ENCODE measurements at regions not wholly inside any gene's neighbourhood (a gene's known extent, or its start where the extent isn't known, plus 50 kb on each side); places are given as distances from the start of the nearest gene placed in this dataset.

DNA sequence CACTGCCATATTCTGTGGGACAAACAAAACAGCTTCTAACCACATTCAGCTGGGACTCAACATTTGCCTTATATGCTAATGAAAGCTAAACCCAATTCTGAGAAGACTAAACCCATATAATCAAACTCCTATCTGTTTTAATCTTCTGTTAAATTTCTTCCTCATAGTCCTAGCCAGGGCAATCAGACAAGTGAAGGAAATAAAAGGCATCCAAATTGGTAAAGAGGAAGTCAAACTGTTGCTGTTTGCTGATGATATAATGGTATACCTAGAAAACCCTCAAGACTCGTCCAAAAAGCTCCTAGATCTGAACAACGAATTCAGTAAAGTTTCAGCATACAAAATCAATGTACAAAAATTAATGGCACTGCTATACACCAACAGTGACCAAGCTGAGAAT, 157.1 kb downstream of the PHLDA1 start:
- no peaks in the 10 kb centered on the region for H3K27me3 Mint-ChIP-seq (ENCODE audit: low read depth)
- DNase-seq (ENCODE audit: low spot score) (no peak), ATAC-seq (no peak)
- ChIA-PET POLR2A (no interaction called here), CTCF (interaction anchor here (0.7 kb wide), 1 partner anchor 76 kb away, joined by 5 read pairs; no protein-coding TSS in a partner anchor)
- H3K27ac Mint-ChIP-seq: no peak overlapping the region
- peaks cover 22% of the 10 kb centered on the region for H3K9me3 Mint-ChIP-seq
- peaks cover 2% of the 10 kb centered on the region; the same call in 1 of the 2 replicates for H3K36me3 Mint-ChIP-seq
- H3K4me1 Mint-ChIP-seq: peaks cover 31% of the 10 kb centered on the region
- no peak overlapping the region for H3K4me3 Mint-ChIP-seq
- no peak for TF ChIP-seq CBFB (CRISPR knock-in tag; IDR thresholded peaks at IDR 0.05; ENCODE audit: low read depth)
- no peak for TF ChIP-seq PRDM15 (CRISPR knock-in tag; IDR thresholded peaks at IDR 0.05)
- TF ChIP-seq, protein P1, sequence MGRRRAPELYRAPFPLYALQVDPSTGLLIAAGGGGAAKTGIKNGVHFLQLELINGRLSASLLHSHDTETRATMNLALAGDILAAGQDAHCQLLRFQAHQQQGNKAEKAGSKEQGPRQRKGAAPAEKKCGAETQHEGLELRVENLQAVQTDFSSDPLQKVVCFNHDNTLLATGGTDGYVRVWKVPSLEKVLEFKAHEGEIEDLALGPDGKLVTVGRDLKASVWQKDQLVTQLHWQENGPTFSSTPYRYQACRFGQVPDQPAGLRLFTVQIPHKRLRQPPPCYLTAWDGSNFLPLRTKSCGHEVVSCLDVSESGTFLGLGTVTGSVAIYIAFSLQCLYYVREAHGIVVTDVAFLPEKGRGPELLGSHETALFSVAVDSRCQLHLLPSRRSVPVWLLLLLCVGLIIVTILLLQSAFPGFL (CRISPR knock-in tag; IDR thresholded peaks at IDR 0.05; ENCODE audit: borderline replicate concordance): no peak
- no peak for TF ChIP-seq PRRX2 (CRISPR knock-in tag; IDR thresholded peaks at IDR 0.05)
- no peak for TF ChIP-seq E2F5 (CRISPR knock-in tag; IDR thresholded peaks at IDR 0.05)
- no peak for TF ChIP-seq ATF3 (CRISPR knock-in tag; conservative IDR thresholded peaks at IDR 0.05)
- TF ChIP-seq, protein P2, sequence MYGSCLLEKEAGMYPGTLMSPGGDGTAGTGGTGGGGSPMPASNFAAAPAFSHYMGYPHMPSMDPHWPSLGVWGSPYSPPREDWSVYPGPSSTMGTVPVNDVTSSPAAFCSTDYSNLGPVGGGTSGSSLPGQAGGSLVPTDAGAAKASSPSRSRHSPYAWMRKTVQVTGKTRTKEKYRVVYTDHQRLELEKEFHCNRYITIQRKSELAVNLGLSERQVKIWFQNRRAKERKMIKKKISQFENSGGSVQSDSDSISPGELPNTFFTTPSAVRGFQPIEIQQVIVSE (CRISPR knock-in tag; IDR thresholded peaks at IDR 0.05; ENCODE audit: borderline replicate concordance): no peak
- TF ChIP-seq KAT7 (CRISPR knock-in tag; IDR thresholded peaks at IDR 0.05; ENCODE audit: borderline replicate concordance): no peak
- TF ChIP-seq NFE2L1 (CRISPR knock-in tag; IDR thresholded peaks at IDR 0.05): no peak
- TF ChIP-seq FOXK1 (CRISPR knock-in tag; IDR thresholded peaks at IDR 0.05): no peak
- TF ChIP-seq ZNF416 (CRISPR knock-in tag; IDR thresholded peaks at IDR 0.05): no peak
- TF ChIP-seq ESRRA (CRISPR knock-in tag; IDR thresholded peaks at IDR 0.05; ENCODE audit: borderline replicate concordance): no peak
- TF ChIP-seq, protein P3, sequence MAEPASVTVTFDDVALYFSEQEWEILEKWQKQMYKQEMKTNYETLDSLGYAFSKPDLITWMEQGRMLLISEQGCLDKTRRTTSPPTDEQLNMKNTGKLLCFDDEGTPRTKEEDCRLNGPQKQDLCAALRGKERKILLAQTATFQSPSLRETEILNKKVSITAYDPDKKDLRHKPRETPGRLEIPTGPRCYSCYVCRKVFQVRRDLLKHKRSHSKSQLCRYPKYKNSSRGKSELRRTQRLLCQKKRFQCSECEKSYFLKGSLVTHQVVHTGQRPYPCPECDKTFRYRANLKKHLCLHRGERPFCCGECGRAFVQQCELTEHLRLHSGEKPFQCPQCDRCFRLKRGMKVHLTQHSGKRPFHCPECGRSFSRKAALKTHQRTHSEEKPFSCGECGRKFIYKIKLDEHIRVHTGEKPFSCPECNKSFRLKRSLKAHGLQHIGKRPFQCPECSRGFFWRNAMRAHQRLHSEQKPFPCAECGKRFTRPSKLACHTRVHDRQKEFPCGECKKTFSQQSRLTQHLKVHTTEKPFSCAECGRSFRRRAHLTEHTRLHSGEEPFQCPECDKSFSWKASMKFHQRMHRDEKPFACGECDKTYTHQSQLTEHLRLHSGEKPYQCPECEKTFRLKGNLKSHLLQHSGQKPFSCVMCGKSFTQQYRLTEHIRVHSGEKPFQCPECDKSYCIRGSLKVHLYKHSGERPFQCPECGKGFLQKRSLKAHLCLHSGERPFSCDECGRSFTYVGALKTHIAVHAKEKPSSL (CRISPR knock-in tag; conservative IDR thresholded peaks at IDR 0.05): no peak
- no peak for TF ChIP-seq ZNF232 (CRISPR knock-in tag; IDR thresholded peaks at IDR 0.05)
- TF ChIP-seq CREB1 (CRISPR knock-in tag; IDR thresholded peaks at IDR 0.05): no peak
- TF ChIP-seq GRHL2 (CRISPR knock-in tag; IDR thresholded peaks at IDR 0.05; ENCODE audit: insufficient replicate concordance, severe bottlenecking): no peak
- TF ChIP-seq ELF4 (CRISPR knock-in tag; IDR thresholded peaks at IDR 0.05; ENCODE audit: low read depth): no peak
- TF ChIP-seq, protein P4, sequence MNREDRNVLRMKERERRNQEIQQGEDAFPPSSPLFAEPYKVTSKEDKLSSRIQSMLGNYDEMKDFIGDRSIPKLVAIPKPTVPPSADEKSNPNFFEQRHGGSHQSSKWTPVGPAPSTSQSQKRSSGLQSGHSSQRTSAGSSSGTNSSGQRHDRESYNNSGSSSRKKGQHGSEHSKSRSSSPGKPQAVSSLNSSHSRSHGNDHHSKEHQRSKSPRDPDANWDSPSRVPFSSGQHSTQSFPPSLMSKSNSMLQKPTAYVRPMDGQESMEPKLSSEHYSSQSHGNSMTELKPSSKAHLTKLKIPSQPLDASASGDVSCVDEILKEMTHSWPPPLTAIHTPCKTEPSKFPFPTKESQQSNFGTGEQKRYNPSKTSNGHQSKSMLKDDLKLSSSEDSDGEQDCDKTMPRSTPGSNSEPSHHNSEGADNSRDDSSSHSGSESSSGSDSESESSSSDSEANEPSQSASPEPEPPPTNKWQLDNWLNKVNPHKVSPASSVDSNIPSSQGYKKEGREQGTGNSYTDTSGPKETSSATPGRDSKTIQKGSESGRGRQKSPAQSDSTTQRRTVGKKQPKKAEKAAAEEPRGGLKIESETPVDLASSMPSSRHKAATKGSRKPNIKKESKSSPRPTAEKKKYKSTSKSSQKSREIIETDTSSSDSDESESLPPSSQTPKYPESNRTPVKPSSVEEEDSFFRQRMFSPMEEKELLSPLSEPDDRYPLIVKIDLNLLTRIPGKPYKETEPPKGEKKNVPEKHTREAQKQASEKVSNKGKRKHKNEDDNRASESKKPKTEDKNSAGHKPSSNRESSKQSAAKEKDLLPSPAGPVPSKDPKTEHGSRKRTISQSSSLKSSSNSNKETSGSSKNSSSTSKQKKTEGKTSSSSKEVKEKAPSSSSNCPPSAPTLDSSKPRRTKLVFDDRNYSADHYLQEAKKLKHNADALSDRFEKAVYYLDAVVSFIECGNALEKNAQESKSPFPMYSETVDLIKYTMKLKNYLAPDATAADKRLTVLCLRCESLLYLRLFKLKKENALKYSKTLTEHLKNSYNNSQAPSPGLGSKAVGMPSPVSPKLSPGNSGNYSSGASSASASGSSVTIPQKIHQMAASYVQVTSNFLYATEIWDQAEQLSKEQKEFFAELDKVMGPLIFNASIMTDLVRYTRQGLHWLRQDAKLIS (CRISPR knock-in tag; IDR thresholded peaks at IDR 0.05; ENCODE audit: borderline replicate concordance): no peak

Measured in WTC11 (cell line).